Activated naive CD8-positive, alpha-beta T cell treated with anti-CD3 and anti-CD28 coated beads for 36 hours (primary cell): ENCODE measurements at regions not wholly inside any gene's neighbourhood (a gene's known extent, or its start where the extent isn't known, plus 50 kb on each side); places are given as distances from the start of the nearest gene placed in this dataset.
"Not testable (repeated sequence)": the region's sequence is repeated elsewhere in the genome, so short reads cannot be mapped to it uniquely, and the experiment has no call there.

Experiments used
- DNase-seq: peaks from one replicate; pipeline ENCODE4 v3.0.0; 2021
- H3K27ac Mint-ChIP-seq: one replicate; pipeline ENCODE4 v1.8.0; 2022; ENCODE audit warnings: mild to moderate bottlenecking, moderate library complexity, mixed read lengths
- H3K27me3 Mint-ChIP-seq: one replicate; pipeline ENCODE4 v1.8.0; 2022; ENCODE audit warnings: mild to moderate bottlenecking, mixed read lengths
- H3K36me3 Mint-ChIP-seq: one replicate; pipeline ENCODE4 v1.8.0; 2021; ENCODE audit warnings: mild to moderate bottlenecking, mixed read lengths
- H3K4me1 Mint-ChIP-seq: one replicate; pipeline ENCODE4 v1.8.0; 2021; ENCODE audit warnings: mixed read lengths
- H3K4me3 Mint-ChIP-seq: one replicate; pipeline ENCODE4 v1.8.0; 2022; ENCODE audit warnings: mild to moderate bottlenecking, moderate library complexity, mixed read lengths
- H3K9me3 Mint-ChIP-seq: one replicate; pipeline ENCODE4 v1.8.0; 2022; ENCODE audit warnings: mixed read lengths

GRCh38 chr2:375270-375955 is 87.5 kb upstream of the ALKAL2 start:
- Mint-ChIP-seq H3K27me3 (peaks cover 16% of the 10 kb centered on the region), H3K9me3 (peaks cover 15% of the 10 kb centered on the region), H3K27ac (no peak overlapping the region), H3K4me3 (no peak overlapping the region), H3K36me3 (no peaks in the 10 kb centered on the region), H3K4me1 (no peaks in the 10 kb centered on the region)
- DNase-seq = no peak

- H3K27ac Mint-ChIP-seq = no peak overlapping the region
- peaks cover 1% of the 10 kb centered on the region for H3K4me1 Mint-ChIP-seq
- no peak for DNase-seq
- H3K27me3 Mint-ChIP-seq = peaks cover 17% of the 10 kb centered on the region
- no peaks in the 10 kb centered on the region for H3K36me3 Mint-ChIP-seq
- H3K9me3 Mint-ChIP-seq = peaks cover 14% of the 10 kb centered on the region
- H3K4me3 Mint-ChIP-seq = no peak overlapping the region
These were observed 80.5 kb upstream of the ALKAL2 start for GRCh38 chr2:368386-368785.

- peaks cover 13% of the 10 kb centered on the region for H3K27me3 Mint-ChIP-seq
These were observed 79.4 kb upstream of the ALKAL2 start for GRCh38 chr2:367246-367645.

GRCh38 chr2:366706-367105 is 78.8 kb upstream of the ALKAL2 start:
- Mint-ChIP-seq H3K4me1 (peaks cover 1% of the 10 kb centered on the region), H3K4me3 (no peak overlapping the region), H3K36me3 (no peaks in the 10 kb centered on the region), H3K9me3 (peaks cover 15% of the 10 kb centered on the region), H3K27me3 (peaks cover 13% of the 10 kb centered on the region), H3K27ac (no peak overlapping the region)
- DNase-seq = no peak

More at GRCh38 chr2:367246-367645, 79.4 kb upstream of the ALKAL2 start:
- Mint-ChIP-seq H3K4me3 (no peak overlapping the region), H3K36me3 (no peaks in the 10 kb centered on the region), H3K9me3 (peaks cover 15% of the 10 kb centered on the region), H3K4me1 (peaks cover 1% of the 10 kb centered on the region), H3K27ac (no peak overlapping the region)
- no peak for DNase-seq

GRCh38 chr2:365367-366275 is 77.7 kb upstream of the ALKAL2 start:
- peaks cover 7% of the 10 kb centered on the region for H3K27me3 Mint-ChIP-seq
- peaks cover 10% of the 10 kb centered on the region for H3K9me3 Mint-ChIP-seq
- no peak overlapping the region for H3K4me3 Mint-ChIP-seq
- H3K27ac Mint-ChIP-seq = no peak overlapping the region
- peaks cover 1% of the 10 kb centered on the region for H3K4me1 Mint-ChIP-seq
- no peaks in the 10 kb centered on the region for H3K36me3 Mint-ChIP-seq
- DNase-seq = no peak

- Mint-ChIP-seq H3K27ac (no peak overlapping the region), H3K4me3 (no peak overlapping the region), H3K27me3 (peaks cover 10% of the 10 kb centered on the region), H3K36me3 (no peaks in the 10 kb centered on the region), H3K4me1 (peaks cover 1% of the 10 kb centered on the region), H3K9me3 (peaks cover 13% of the 10 kb centered on the region)
- no peak for DNase-seq
These were observed 76.1 kb upstream of the ALKAL2 start for GRCh38 chr2:363824-364470.

GRCh38 chr2:362924-363323 is 75.0 kb upstream of the ALKAL2 start:
- no peak for DNase-seq
- no peak overlapping the region for H3K4me3 Mint-ChIP-seq
- no peaks in the 10 kb centered on the region for H3K4me1 Mint-ChIP-seq
- no peak overlapping the region for H3K27ac Mint-ChIP-seq
- H3K27me3 Mint-ChIP-seq = peaks cover 10% of the 10 kb centered on the region
- H3K36me3 Mint-ChIP-seq = no peaks in the 10 kb centered on the region
- peaks cover 13% of the 10 kb centered on the region for H3K9me3 Mint-ChIP-seq

- no peak for DNase-seq
- Mint-ChIP-seq H3K36me3 (no peaks in the 10 kb centered on the region), H3K27me3 (peaks cover 13% of the 10 kb centered on the region), H3K27ac (no peak overlapping the region), H3K4me1 (no peaks in the 10 kb centered on the region), H3K4me3 (no peak overlapping the region), H3K9me3 (peaks cover 13% of the 10 kb centered on the region)
These were observed 72.2 kb upstream of the ALKAL2 start for GRCh38 chr2:360124-360523.

GRCh38 chr2:359047-359446 is 71.2 kb upstream of the ALKAL2 start:
- H3K36me3 Mint-ChIP-seq = no peaks in the 10 kb centered on the region
- H3K27ac Mint-ChIP-seq = no peak overlapping the region
- no peak for DNase-seq
- H3K27me3 Mint-ChIP-seq = peaks cover 17% of the 10 kb centered on the region
- H3K4me3 Mint-ChIP-seq = no peak overlapping the region
- no peaks in the 10 kb centered on the region for H3K4me1 Mint-ChIP-seq
- H3K9me3 Mint-ChIP-seq = peaks cover 9% of the 10 kb centered on the region

GRCh38 chr2:357811-358210 is 69.9 kb upstream of the ALKAL2 start:
- H3K4me1 Mint-ChIP-seq = no peaks in the 10 kb centered on the region
- peaks cover 17% of the 10 kb centered on the region for H3K27me3 Mint-ChIP-seq
- H3K4me3 Mint-ChIP-seq = no peak overlapping the region
- peaks cover 3% of the 10 kb centered on the region for H3K9me3 Mint-ChIP-seq
- no peak overlapping the region for H3K27ac Mint-ChIP-seq
- H3K36me3 Mint-ChIP-seq = no peaks in the 10 kb centered on the region
- no peak for DNase-seq

GRCh38 chr2:356304-356703 is 68.4 kb upstream of the ALKAL2 start:
- H3K27me3 Mint-ChIP-seq = peaks cover 17% of the 10 kb centered on the region
- DNase-seq, H3K4me3 Mint-ChIP-seq, H3K4me1 Mint-ChIP-seq, H3K27ac Mint-ChIP-seq, H3K9me3 Mint-ChIP-seq, H3K36me3 Mint-ChIP-seq: not testable (repeated sequence)

- DNase-seq = no peak
- Mint-ChIP-seq H3K9me3 (peaks cover 3% of the 10 kb centered on the region), H3K36me3 (no peaks in the 10 kb centered on the region), H3K4me3 (no peak overlapping the region), H3K27ac (no peak overlapping the region), H3K27me3 (peaks cover 17% of the 10 kb centered on the region), H3K4me1 (no peaks in the 10 kb centered on the region)
These were observed 67.9 kb upstream of the ALKAL2 start for GRCh38 chr2:355773-356172.

GRCh38 chr2:352696-353095 is 64.8 kb upstream of the ALKAL2 start:
- H3K4me3 Mint-ChIP-seq = no peak overlapping the region
- peaks cover 25% of the 10 kb centered on the region for H3K27me3 Mint-ChIP-seq
- DNase-seq = no peak
- no peaks in the 10 kb centered on the region for H3K36me3 Mint-ChIP-seq
- no peaks in the 10 kb centered on the region for H3K9me3 Mint-ChIP-seq
- H3K4me1 Mint-ChIP-seq = no peaks in the 10 kb centered on the region
- H3K27ac Mint-ChIP-seq = no peak overlapping the region

GRCh38 chr2:349390-349789 is 61.5 kb upstream of the ALKAL2 start:
- DNase-seq = no peak
- H3K27ac Mint-ChIP-seq = no peak overlapping the region
- peaks cover 30% of the 10 kb centered on the region for H3K27me3 Mint-ChIP-seq
- H3K36me3 Mint-ChIP-seq = no peaks in the 10 kb centered on the region
- no peaks in the 10 kb centered on the region for H3K9me3 Mint-ChIP-seq
- H3K4me1 Mint-ChIP-seq = no peaks in the 10 kb centered on the region
- no peak overlapping the region for H3K4me3 Mint-ChIP-seq

GRCh38 chr2:348361-348916 is 60.5 kb upstream of the ALKAL2 start:
- no peak for DNase-seq
- H3K27ac Mint-ChIP-seq = no peak overlapping the region
- H3K4me3 Mint-ChIP-seq = no peak overlapping the region
- no peaks in the 10 kb centered on the region for H3K4me1 Mint-ChIP-seq
- peaks cover 30% of the 10 kb centered on the region for H3K27me3 Mint-ChIP-seq
- H3K9me3 Mint-ChIP-seq = no peaks in the 10 kb centered on the region
- no peaks in the 10 kb centered on the region for H3K36me3 Mint-ChIP-seq
